Activated T-cell treated with anti-CD3 and anti-CD28 coated beads for 48 hours (primary cell): ENCODE measurements at regions not wholly inside any gene's neighbourhood (a gene's known extent, or its start where the extent isn't known, plus 50 kb on each side); places are given as distances from the start of the nearest gene placed in this dataset.

Source experiments
- DNase-seq: peaks from one replicate; pipeline ENCODE4 v3.0.0-alpha.2; 2020; ENCODE audit warnings: low read depth

- DNase-seq, result no peak
Observed at GRCh38 chr3:14288177-14288788, 109.7 kb downstream of the LSM3 start.

GRCh38 chr3:14288833-14289451 lies 110.3 kb downstream of the LSM3 start:
- no peak for DNase-seq

GRCh38 chr3:14289590-14290461 lies 111.2 kb downstream of the LSM3 start:
- no peak for DNase-seq

GRCh38 chr3:14290631-14291385 lies 111.6 kb upstream of the SLC6A6 start:
- no peak for DNase-seq

GRCh38 chr3:14295037-14295436 lies 107.4 kb upstream of the SLC6A6 start:
- DNase-seq, result no peak

- no peak for DNase-seq
Observed at GRCh38 chr3:14295801-14296200, 106.6 kb upstream of the SLC6A6 start.

GRCh38 chr3:14297305-14297704 lies 105.1 kb upstream of the SLC6A6 start:
- no peak for DNase-seq

GRCh38 chr3:14297784-14298236 lies 104.6 kb upstream of the SLC6A6 start:
- no peak for DNase-seq

GRCh38 chr3:14298442-14298841 lies 104.0 kb upstream of the SLC6A6 start:
- DNase-seq, result no peak

- DNase-seq, result no peak
Observed at GRCh38 chr3:14298991-14299555, 103.3 kb upstream of the SLC6A6 start.

- no peak for DNase-seq
Observed at GRCh38 chr3:14299767-14300166, 102.6 kb upstream of the SLC6A6 start.

GRCh38 chr3:14300721-14301399 lies 101.5 kb upstream of the SLC6A6 start:
- DNase-seq, result no peak

- DNase-seq, result no peak
Observed at GRCh38 chr3:14301558-14301957, 100.8 kb upstream of the SLC6A6 start.

- no peak for DNase-seq
Observed at GRCh38 chr3:14303336-14304100, 98.9 kb upstream of the SLC6A6 start.

GRCh38 chr3:14304101-14305045 lies 98.0 kb upstream of the SLC6A6 start:
- no peak for DNase-seq

GRCh38 chr3:14305324-14305723 lies 97.1 kb upstream of the SLC6A6 start:
- DNase-seq, result no peak

GRCh38 chr3:14306142-14306541 lies 96.3 kb upstream of the SLC6A6 start:
- no peak for DNase-seq

- DNase-seq, result no peak
Observed at GRCh38 chr3:14307656-14308302, 94.6 kb upstream of the SLC6A6 start.

GRCh38 chr3:14311729-14312128 lies 90.7 kb upstream of the SLC6A6 start:
- DNase-seq, result no peak
